ENCODE measurements at regions not wholly inside any gene's neighbourhood (a gene's known extent, or its start where the extent isn't known, plus 50 kb on each side); places are given as distances from the start of the nearest gene placed in this dataset.

GRCh38 chr22:49627217-49628181, 200.2 kb downstream of the BRD1 start:
- ATAC-seq = no peak
- H3K4me3 Mint-ChIP-seq = no peak overlapping the region

GRCh38 chr22:49626361-49627216, 201.1 kb downstream of the BRD1 start:
- Mint-ChIP-seq H3K27me3 (ENCODE audit: low read depth) (no peaks in the 10 kb centered on the region), H3K36me3 (ENCODE audit: insufficient read depth) (peaks cover 2% of the 10 kb centered on the region), H3K4me3 (no peak overlapping the region), H3K9me3 (no peaks in the 10 kb centered on the region), H3K4me1 (ENCODE audit: low read depth) (no peaks in the 10 kb centered on the region)
- DNase-seq (no peak), ATAC-seq (no peak)

More at GRCh38 chr22:49627217-49628181, 200.2 kb downstream of the BRD1 start:
- Mint-ChIP-seq H3K9me3 (no peaks in the 10 kb centered on the region), H3K4me1 (ENCODE audit: low read depth) (no peaks in the 10 kb centered on the region), H3K27me3 (ENCODE audit: low read depth) (no peaks in the 10 kb centered on the region), H3K36me3 (ENCODE audit: insufficient read depth) (peaks cover 2% of the 10 kb centered on the region)
- no peak for DNase-seq

- Mint-ChIP-seq H3K4me1 (ENCODE audit: low read depth) (no peaks in the 10 kb centered on the region), H3K27me3 (ENCODE audit: low read depth) (no peaks in the 10 kb centered on the region), H3K9me3 (no peaks in the 10 kb centered on the region), H3K4me3 (no peak overlapping the region), H3K36me3 (ENCODE audit: insufficient read depth) (peaks cover 2% of the 10 kb centered on the region)
- no peak for ATAC-seq
- no peak for DNase-seq
Measured at GRCh38 chr22:49624421-49625177, 203.1 kb downstream of the BRD1 start.

- Mint-ChIP-seq H3K4me1 (ENCODE audit: low read depth) (peaks cover 1% of the 10 kb centered on the region), H3K36me3 (ENCODE audit: insufficient read depth) (peaks cover 2% of the 10 kb centered on the region), H3K27me3 (ENCODE audit: low read depth) (no peaks in the 10 kb centered on the region), H3K9me3 (no peaks in the 10 kb centered on the region), H3K4me3 (no peak overlapping the region)
- DNase-seq = no peak
- ATAC-seq = no peak
Measured at GRCh38 chr22:49623715-49624114, 204.0 kb downstream of the BRD1 start.

GRCh38 chr22:49623176-49623575, 204.5 kb downstream of the BRD1 start:
- peaks cover 4% of the 10 kb centered on the region for H3K4me1 Mint-ChIP-seq (ENCODE audit: low read depth)
- H3K9me3 Mint-ChIP-seq = no peaks in the 10 kb centered on the region
- ATAC-seq = no peak

GRCh38 chr22:49622241-49623105, 205.2 kb downstream of the BRD1 start:
- no peaks in the 10 kb centered on the region for H3K27me3 Mint-ChIP-seq (ENCODE audit: low read depth)

More at GRCh38 chr22:49623176-49623575, 204.5 kb downstream of the BRD1 start:
- Mint-ChIP-seq H3K27me3 (ENCODE audit: low read depth) (no peaks in the 10 kb centered on the region), H3K36me3 (ENCODE audit: insufficient read depth) (peaks cover 2% of the 10 kb centered on the region), H3K4me3 (no peak overlapping the region)
- DNase-seq = no peak

GRCh38 chr22:49621601-49622210, 206.0 kb downstream of the BRD1 start:
- peaks cover 2% of the 10 kb centered on the region for H3K36me3 Mint-ChIP-seq (ENCODE audit: insufficient read depth)
- no peak overlapping the region for H3K4me3 Mint-ChIP-seq
- H3K4me1 Mint-ChIP-seq (ENCODE audit: low read depth) = peaks cover 4% of the 10 kb centered on the region
- DNase-seq = no peak
- ATAC-seq = no peak
- H3K9me3 Mint-ChIP-seq = no peaks in the 10 kb centered on the region
- H3K27me3 Mint-ChIP-seq (ENCODE audit: low read depth) = no peaks in the 10 kb centered on the region

More at GRCh38 chr22:49622241-49623105, 205.2 kb downstream of the BRD1 start:
- ATAC-seq (no peak), DNase-seq (no peak)
- Mint-ChIP-seq H3K36me3 (ENCODE audit: insufficient read depth) (peaks cover 2% of the 10 kb centered on the region), H3K4me1 (ENCODE audit: low read depth) (peaks cover 4% of the 10 kb centered on the region), H3K9me3 (no peaks in the 10 kb centered on the region), H3K4me3 (no peak overlapping the region)

- peaks cover 4% of the 10 kb centered on the region for H3K4me1 Mint-ChIP-seq (ENCODE audit: low read depth)
- no peaks in the 10 kb centered on the region for H3K9me3 Mint-ChIP-seq
- ATAC-seq (no peak), DNase-seq (no peak)
- H3K27me3 Mint-ChIP-seq (ENCODE audit: low read depth) = no peaks in the 10 kb centered on the region
- H3K4me3 Mint-ChIP-seq = no peak overlapping the region
- H3K36me3 Mint-ChIP-seq (ENCODE audit: insufficient read depth) = peaks cover 2% of the 10 kb centered on the region
Measured at GRCh38 chr22:49620666-49621065, 207.0 kb downstream of the BRD1 start.

- no peak for DNase-seq
- no peak overlapping the region for H3K4me3 Mint-ChIP-seq
- ATAC-seq = no peak
- no peaks in the 10 kb centered on the region for H3K27me3 Mint-ChIP-seq (ENCODE audit: low read depth)
- no peaks in the 10 kb centered on the region for H3K36me3 Mint-ChIP-seq (ENCODE audit: insufficient read depth)
- H3K9me3 Mint-ChIP-seq = no peaks in the 10 kb centered on the region
- H3K4me1 Mint-ChIP-seq (ENCODE audit: low read depth) = peaks cover 4% of the 10 kb centered on the region
Measured at GRCh38 chr22:49620003-49620556, 207.6 kb downstream of the BRD1 start.

GRCh38 chr22:49619301-49619700, 208.4 kb downstream of the BRD1 start:
- H3K36me3 Mint-ChIP-seq (ENCODE audit: insufficient read depth) = no peaks in the 10 kb centered on the region
- ATAC-seq = no peak
- H3K27me3 Mint-ChIP-seq (ENCODE audit: low read depth) = no peaks in the 10 kb centered on the region
- no peak overlapping the region for H3K4me3 Mint-ChIP-seq
- peaks cover 4% of the 10 kb centered on the region for H3K4me1 Mint-ChIP-seq (ENCODE audit: low read depth)
- no peaks in the 10 kb centered on the region for H3K9me3 Mint-ChIP-seq
- no peak for DNase-seq

GRCh38 chr22:49618677-49618953, 209.1 kb downstream of the BRD1 start:
- Mint-ChIP-seq H3K4me1 (ENCODE audit: low read depth) (peaks cover 4% of the 10 kb centered on the region), H3K36me3 (ENCODE audit: insufficient read depth) (peaks cover under 1% of the 10 kb centered on the region), H3K4me3 (no peak overlapping the region), H3K27me3 (ENCODE audit: low read depth) (no peaks in the 10 kb centered on the region), H3K9me3 (no peaks in the 10 kb centered on the region)
- no peak for DNase-seq
- ATAC-seq = no peak

- Mint-ChIP-seq H3K4me1 (ENCODE audit: low read depth) (peaks cover 4% of the 10 kb centered on the region), H3K36me3 (ENCODE audit: insufficient read depth) (peaks cover 6% of the 10 kb centered on the region), H3K4me3 (no peak overlapping the region), H3K9me3 (peaks cover 4% of the 10 kb centered on the region), H3K27me3 (ENCODE audit: low read depth) (no peaks in the 10 kb centered on the region)
- ATAC-seq (no peak), DNase-seq (no peak)
Measured at GRCh38 chr22:49617866-49618676, 209.6 kb downstream of the BRD1 start.
